Colonic mucosa (tissue), 4 donors: ENCODE measurements at regions not wholly inside any gene's neighbourhood (a gene's known extent, or its start where the extent isn't known, plus 50 kb on each side); places are given as distances from the start of the nearest gene placed in this dataset.

Experiments
- DNase-seq: peaks from one replicate; pipeline ENCODE4 v3.0.0-alpha.2; 2020
- H3K27ac ChIP-seq: fragments of 200-600 bp; one replicate; pipeline ENCODE4 v1.8.0; 2021
- H3K27me3 ChIP-seq: fragments of 200-600 bp; one replicate; pipeline ENCODE4 v1.8.0; 2021
- H3K36me3 ChIP-seq: fragments of 200-600 bp; one replicate; pipeline ENCODE4 v1.8.0; 2021
- H3K4me1 ChIP-seq: fragments of 200-600 bp; one replicate; pipeline ENCODE4 v1.8.0; 2021; ENCODE audit warnings: mild to moderate bottlenecking
- H3K4me3 ChIP-seq: fragments of 200-600 bp; one replicate; pipeline ENCODE4 v1.8.0; 2021
- H3K9ac ChIP-seq, 2 donors: one replicate each; pipeline ENCODE4 v1.7.0; 2013; ENCODE audit warnings: control low read depth in 2 of 2, low read depth in 2 of 2, low read length in 2 of 2
- H3K9me3 ChIP-seq: fragments of 200-600 bp; one replicate; pipeline ENCODE4 v1.8.0; 2021
- intact Hi-C: fragments of 100-400 bp; cut with DNase I; formaldehyde crosslinking; loops from one replicate; pipeline ENCODE4 v1.14.1; 2022
- TF ChIP-seq, protein P1 (sequence below): fragments of 200-600 bp; IDR thresholded peaks from one replicate; pipeline ENCODE4 v1.8.0; 2022; ENCODE audit warnings: antibody characterized with exemption, mild to moderate bottlenecking
- donor health status: healthy.
- donor health status: DM: no; HTN: no; CAD: no.
- donor health status: DM: no; HTN: no; CAD: no.

DNA sequence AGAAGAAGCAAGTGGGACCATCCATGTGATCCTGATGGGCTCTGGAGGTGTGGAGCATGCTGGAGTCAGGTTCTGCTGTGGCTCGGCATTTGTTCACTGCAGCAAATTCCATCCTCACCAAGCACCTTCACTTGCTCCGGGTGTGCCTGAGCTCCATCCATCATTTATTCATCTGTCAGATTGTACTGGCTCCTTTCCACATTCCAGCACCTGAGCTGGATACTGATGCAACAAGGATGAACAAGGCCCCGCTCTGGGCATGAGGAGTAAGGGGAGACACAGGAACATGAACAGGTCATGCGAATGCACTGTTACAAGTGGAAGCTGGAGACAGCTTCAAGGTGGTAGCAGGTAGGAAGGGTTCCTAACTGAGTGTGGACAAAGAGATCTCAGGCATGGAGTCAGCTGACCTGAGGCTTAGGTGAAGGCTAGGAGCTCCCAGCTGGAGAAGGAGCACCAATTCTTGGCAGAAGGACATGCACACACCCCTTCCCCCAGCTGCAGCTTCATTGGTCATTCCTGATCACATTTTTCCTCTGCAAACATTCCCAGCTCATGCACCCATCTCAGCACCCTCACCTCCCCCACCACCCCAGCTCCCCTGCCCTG, 133.7 kb upstream of the ZMIZ1 start:
- no peaks in the 10 kb centered on the region for H3K27me3 ChIP-seq
- no peak overlapping the region for H3K27ac ChIP-seq
- no peaks in the 10 kb centered on the region for H3K4me1 ChIP-seq
- no peak overlapping the region for H3K4me3 ChIP-seq
- intact Hi-C loops, result no loop called here
- TF ChIP-seq, protein P1, sequence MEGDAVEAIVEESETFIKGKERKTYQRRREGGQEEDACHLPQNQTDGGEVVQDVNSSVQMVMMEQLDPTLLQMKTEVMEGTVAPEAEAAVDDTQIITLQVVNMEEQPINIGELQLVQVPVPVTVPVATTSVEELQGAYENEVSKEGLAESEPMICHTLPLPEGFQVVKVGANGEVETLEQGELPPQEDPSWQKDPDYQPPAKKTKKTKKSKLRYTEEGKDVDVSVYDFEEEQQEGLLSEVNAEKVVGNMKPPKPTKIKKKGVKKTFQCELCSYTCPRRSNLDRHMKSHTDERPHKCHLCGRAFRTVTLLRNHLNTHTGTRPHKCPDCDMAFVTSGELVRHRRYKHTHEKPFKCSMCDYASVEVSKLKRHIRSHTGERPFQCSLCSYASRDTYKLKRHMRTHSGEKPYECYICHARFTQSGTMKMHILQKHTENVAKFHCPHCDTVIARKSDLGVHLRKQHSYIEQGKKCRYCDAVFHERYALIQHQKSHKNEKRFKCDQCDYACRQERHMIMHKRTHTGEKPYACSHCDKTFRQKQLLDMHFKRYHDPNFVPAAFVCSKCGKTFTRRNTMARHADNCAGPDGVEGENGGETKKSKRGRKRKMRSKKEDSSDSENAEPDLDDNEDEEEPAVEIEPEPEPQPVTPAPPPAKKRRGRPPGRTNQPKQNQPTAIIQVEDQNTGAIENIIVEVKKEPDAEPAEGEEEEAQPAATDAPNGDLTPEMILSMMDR, result no peak
- no peaks in the 10 kb centered on the region for H3K9me3 ChIP-seq
- no peak for DNase-seq
- no peaks in the 10 kb centered on the region for H3K36me3 ChIP-seq
- H3K9ac ChIP-seq, result no peak overlapping the region

DNA sequence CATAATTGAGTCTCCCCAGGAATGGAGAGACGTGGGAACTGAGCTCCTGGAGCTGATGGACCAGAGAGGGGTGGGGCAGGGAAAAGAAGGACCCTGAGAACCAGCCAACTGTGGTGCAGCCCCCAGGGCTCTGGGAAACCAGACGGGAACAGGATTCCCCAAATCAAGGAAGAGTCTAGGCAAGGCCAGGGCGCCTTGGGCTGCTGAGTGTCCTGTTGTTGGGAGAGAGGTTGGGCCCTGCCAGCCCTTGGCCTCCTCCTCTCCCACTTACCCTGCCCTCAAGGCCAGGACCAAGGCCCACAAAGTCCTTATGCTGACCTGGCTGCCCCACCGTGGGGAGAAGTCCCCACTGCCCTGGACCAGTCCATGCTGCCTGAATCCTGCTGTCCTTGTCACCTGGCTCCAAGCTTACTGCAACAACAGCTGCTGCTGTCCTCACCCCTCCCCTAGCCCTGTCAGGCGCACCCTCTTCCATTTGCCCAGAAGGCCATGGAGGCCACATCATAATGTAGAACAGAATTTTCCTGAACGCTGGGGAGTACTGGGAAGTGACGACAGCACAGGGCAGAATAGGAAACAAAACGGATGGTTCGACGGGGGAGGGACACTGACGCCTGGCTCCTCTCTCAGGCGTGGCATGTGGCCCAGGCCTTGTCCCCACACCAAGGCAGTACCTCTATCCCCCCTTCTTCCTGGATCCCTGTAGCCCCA, 132.9 kb upstream of the ZMIZ1 start:
- TF ChIP-seq, protein P1, result no peak
- H3K27ac ChIP-seq, result no peak overlapping the region
- H3K36me3 ChIP-seq, result no peaks in the 10 kb centered on the region
- no peak overlapping the region for H3K4me3 ChIP-seq
- intact Hi-C loops, result no loop called here
- H3K9ac ChIP-seq, result no peak overlapping the region
- H3K9me3 ChIP-seq, result no peaks in the 10 kb centered on the region
- no peaks in the 10 kb centered on the region for H3K27me3 ChIP-seq
- no peaks in the 10 kb centered on the region for H3K4me1 ChIP-seq
- DNase-seq, result no peak

DNA sequence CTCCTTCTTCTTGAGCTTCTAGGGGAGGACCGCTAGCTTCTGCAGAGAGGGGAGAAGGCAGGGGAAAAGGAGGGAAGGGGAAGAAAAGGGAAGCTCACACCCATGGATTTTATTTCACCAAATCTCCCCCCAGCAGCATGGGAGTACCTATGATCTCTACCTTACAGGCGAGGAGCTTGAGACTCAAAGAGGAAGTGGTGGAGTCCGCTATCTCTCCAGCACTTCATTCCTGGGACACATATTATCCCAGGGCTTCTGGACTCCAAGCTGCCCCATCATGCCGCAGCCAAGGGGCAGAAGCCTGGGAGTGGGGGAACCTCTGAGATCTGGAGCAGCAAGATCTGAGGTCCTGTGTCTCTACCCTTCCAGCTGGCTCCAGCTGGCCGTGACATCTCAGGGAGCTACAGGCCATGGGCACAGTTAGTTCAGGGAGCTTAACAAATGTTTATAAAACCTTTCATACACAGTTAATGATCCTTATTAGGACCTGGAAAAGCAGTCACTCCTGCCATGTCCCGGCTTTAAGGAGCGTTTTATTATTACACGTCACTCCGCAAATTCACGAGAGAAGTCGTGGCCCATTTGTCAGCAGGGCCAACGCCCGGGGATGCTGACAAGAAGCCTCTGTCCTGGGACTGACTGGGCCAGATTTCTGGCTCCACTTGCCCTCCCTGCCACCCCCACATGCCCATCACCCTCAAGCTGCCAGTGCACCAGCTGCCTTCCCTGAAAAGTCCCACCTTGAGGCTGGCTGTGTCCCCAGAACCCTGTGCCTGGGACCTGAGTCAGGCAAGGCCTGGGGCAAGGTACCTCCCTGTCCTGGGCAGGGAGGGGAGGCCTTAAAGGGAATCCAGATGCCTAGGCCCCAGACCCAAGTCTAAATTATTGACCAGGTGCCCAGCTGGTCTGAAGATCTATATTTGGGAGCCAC, 132.1 kb upstream of the ZMIZ1 start:
- H3K4me3 ChIP-seq, result no peak overlapping the region
- TF ChIP-seq, protein P1, result no peak
- H3K27ac ChIP-seq, result no peak overlapping the region
- intact Hi-C loops, result no loop called here
- H3K36me3 ChIP-seq, result no peaks in the 10 kb centered on the region
- H3K27me3 ChIP-seq, result no peaks in the 10 kb centered on the region
- no peak for DNase-seq
- no peaks in the 10 kb centered on the region for H3K9me3 ChIP-seq
- no peak overlapping the region for H3K9ac ChIP-seq
- H3K4me1 ChIP-seq, result no peaks in the 10 kb centered on the region

DNA sequence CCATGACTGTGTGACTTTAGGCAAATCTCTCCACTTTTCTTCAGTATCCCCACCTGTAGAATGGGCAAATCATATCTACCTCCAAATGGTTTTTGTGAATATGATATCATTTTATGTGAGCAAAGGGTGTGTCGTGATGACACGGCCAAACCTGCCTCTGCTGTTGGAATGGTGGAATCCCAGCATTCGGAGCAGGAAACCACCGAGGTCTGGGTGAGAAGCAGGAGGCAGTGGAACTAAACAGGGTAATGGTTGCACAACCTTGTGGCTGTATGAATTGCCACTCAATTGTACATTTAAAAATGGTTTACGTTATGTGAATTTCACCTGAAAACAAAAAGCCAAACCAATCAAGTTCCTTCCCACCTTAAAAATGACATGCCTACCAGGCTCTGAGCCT, 131.4 kb upstream of the ZMIZ1 start:
- TF ChIP-seq, protein P1, result no peak
- H3K9me3 ChIP-seq, result no peaks in the 10 kb centered on the region
- no peak overlapping the region for H3K4me3 ChIP-seq
- no peak for DNase-seq
- intact Hi-C loops, result no loop called here
- H3K36me3 ChIP-seq, result no peaks in the 10 kb centered on the region
- no peak overlapping the region for H3K27ac ChIP-seq
- no peaks in the 10 kb centered on the region for H3K4me1 ChIP-seq
- no peaks in the 10 kb centered on the region for H3K27me3 ChIP-seq
- H3K9ac ChIP-seq, result no peak overlapping the region

DNA sequence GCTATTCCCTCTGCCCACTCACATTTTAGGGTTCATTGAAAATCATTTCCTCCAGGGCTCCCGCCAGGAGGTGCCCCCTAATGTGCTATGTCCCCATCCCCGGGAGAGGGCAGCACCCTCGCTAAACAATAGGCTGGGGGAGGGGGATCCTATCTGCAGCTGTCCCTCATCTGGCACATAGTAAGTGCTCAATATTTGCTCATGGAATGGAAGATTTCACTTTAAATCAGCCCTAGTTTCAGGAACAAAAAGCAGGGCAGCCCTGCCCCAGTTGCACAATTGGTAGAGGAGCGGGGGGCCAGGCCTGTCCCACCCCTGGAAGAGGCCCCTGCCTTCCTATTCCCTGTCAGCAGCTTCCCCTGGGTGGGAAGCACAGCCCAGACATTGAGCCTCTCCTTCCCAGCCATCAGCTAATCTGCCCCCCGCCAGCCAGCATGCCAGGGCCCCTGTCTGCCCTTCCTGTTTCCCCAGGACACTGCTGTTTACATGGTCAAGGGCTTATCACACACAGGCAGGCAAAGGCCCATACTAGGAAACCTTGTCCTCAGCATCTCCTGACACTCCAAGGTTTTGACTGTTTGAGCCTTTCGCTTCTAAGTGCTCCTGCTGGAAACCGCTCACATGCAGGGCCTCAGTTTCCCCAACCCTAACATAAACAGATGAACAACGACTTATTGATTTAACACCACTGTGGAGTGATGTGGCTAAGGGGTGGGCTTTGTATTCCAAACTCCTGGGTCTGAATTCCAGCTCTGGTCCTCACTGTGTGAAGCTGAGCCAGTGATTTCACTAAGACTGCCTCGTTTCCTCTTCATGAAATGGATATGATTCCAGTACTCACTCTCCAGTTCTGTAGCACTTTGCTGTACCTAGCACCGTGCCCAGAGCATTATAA, 130.7 kb upstream of the ZMIZ1 start:
- no peaks in the 10 kb centered on the region for H3K9me3 ChIP-seq
- intact Hi-C loops, result no loop called here
- no peak overlapping the region for H3K9ac ChIP-seq
- no peak overlapping the region for H3K27ac ChIP-seq
- no peak for DNase-seq
- H3K27me3 ChIP-seq, result no peaks in the 10 kb centered on the region
- TF ChIP-seq, protein P1, result no peak
- no peaks in the 10 kb centered on the region for H3K36me3 ChIP-seq
- no peaks in the 10 kb centered on the region for H3K4me1 ChIP-seq
- H3K4me3 ChIP-seq, result no peak overlapping the region
